Common myeloid progenitor, CD34-positive (primary cell): ENCODE measurements at regions not wholly inside any gene's neighbourhood (a gene's known extent, or its start where the extent isn't known, plus 50 kb on each side); places are given as distances from the start of the nearest gene placed in this dataset.

ENCODE experiments used
- CTCF ChIA-PET: fragments of 350-600 bp; sonication (Branson Sonifier 250); formaldehyde crosslinking; loops from one replicate; lab custom pipeline; 2021; ENCODE audit warnings: antibody characterized with exemption; lab: Charles Lee
- POLR2A ChIA-PET: fragments of 350-600 bp; sonication (Branson Sonifier 250); formaldehyde crosslinking; loops from one replicate; lab custom pipeline; 2021; ENCODE audit warnings: antibody characterized with exemption; lab: Charles Lee
- DNase-seq, 3 donors: peaks; one replicate each; pipeline versions ENCODE4 v3.0.0 to v3.0.0-alpha.2; 2013
- H3K27ac ChIP-seq, 2 experiments: 1 replicate in 1 of 2; 2 replicates in 1 of 2; pipeline ENCODE4 v1.7.0; 2013; ENCODE audit warnings: inconsistent platforms in 2 of 2, low read length in 2 of 2, mild to moderate bottlenecking in 2 of 2, low read depth in 1 of 2, moderate library complexity in 1 of 2; ENCODE audit not compliant: severe bottlenecking in 2 of 2, insufficient read depth in 1 of 2, poor library complexity in 1 of 2
- H3K27me3 ChIP-seq, 5 experiments: replicated peaks in 2 of 5; 1 replicate in 3 of 5; 2 replicates in 2 of 5; pipeline versions ENCODE4 v1.6.1 to v1.7.0; 2013; ENCODE audit warnings: low read length in 4 of 5, mild to moderate bottlenecking in 2 of 5, moderate library complexity in 2 of 5, inconsistent platforms in 1 of 5; ENCODE audit not compliant: insufficient read depth in 5 of 5, control insufficient read depth in 4 of 5
- H3K36me3 ChIP-seq, 4 experiments: 1 replicate in 2 of 4; 2 replicates in 2 of 4; pipeline versions ENCODE4 v1.6.1 to v1.7.0; 2013; ENCODE audit warnings: low read length in 3 of 4, control low read depth in 1 of 4, mild to moderate bottlenecking in 1 of 4; ENCODE audit not compliant: control insufficient read depth in 4 of 4, insufficient read depth in 4 of 4
- H3K4me1 ChIP-seq, 4 experiments: 1 replicate in 3 of 4; 2 replicates in 1 of 4; pipeline versions ENCODE4 v1.6.1 to v1.7.1; 2013; ENCODE audit warnings: low read length in 3 of 4, mild to moderate bottlenecking in 3 of 4, control low read depth in 1 of 4, inconsistent platforms in 1 of 4, moderate library complexity in 1 of 4; ENCODE audit not compliant: control insufficient read depth in 4 of 4, insufficient read depth in 4 of 4; ENCODE audit errors: control extremely low read depth in 1 of 4
- H3K4me3 ChIP-seq, 7 experiments: 1 replicate in 4 of 7; 2 replicates in 3 of 7; pipeline versions ENCODE4 v1.5.1 to v1.7.0; 2013; ENCODE audit warnings: mild to moderate bottlenecking in 7 of 7, low read length in 6 of 7, moderate library complexity in 6 of 7, inconsistent platforms in 2 of 7, low read depth in 2 of 7, control low read depth in 1 of 7; ENCODE audit not compliant: insufficient read depth in 4 of 7, control insufficient read depth in 1 of 7; ENCODE audit errors: extremely low read depth in 1 of 7
- H3K9me3 ChIP-seq, 5 experiments: 1 replicate in 4 of 5; 2 replicates in 1 of 5; pipeline versions ENCODE4 v1.6.1 to v1.7.1; 2013; ENCODE audit warnings: low read length in 4 of 5, mild to moderate bottlenecking in 2 of 5, inconsistent platforms in 1 of 5, low read depth in 1 of 5, moderate library complexity in 1 of 5; ENCODE audit not compliant: control insufficient read depth in 4 of 5, insufficient read depth in 2 of 5; ENCODE audit errors: control extremely low read depth in 1 of 5
- WGBS: methylation state at CpG from one replicate; pipeline ENCODE4 v1.1.5; 2013; ENCODE audit not compliant: insufficient coverage; 5-methylcytosine and 5-hydroxymethylcytosine counted together

DNA sequence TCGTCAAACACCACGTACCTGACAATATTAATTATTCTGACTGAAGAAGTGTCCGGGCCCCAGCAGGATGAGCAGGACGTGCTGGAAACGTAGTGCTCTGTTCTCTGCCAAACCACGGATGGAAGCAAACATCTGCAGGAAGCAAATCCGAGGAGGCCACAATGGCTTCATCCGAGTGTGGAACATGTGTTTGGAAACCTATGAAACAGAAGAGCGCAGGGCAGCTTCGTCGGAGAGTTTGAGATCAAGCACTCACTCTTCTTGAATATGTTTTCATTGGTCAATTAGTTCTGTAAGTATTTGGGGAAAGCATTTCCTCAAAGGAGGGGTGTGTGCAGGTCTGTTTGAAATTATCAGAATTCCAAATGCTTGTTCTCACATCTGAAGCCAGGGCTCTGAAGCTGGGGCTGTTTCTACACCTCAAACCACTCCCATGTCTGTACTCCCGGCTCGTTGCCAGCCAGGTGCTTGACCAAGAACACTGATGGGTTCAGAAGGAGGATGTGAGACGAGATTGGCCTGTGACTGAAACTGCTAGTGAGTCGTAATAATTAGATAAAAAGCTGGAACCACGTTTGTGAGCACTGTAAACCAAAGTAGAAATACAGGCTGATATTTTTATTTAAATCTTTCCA is 356.6 kb upstream of the SALL3 start:
- 92% methylated on average over 12 of the region's 16 CpGs for WGBS

DNA sequence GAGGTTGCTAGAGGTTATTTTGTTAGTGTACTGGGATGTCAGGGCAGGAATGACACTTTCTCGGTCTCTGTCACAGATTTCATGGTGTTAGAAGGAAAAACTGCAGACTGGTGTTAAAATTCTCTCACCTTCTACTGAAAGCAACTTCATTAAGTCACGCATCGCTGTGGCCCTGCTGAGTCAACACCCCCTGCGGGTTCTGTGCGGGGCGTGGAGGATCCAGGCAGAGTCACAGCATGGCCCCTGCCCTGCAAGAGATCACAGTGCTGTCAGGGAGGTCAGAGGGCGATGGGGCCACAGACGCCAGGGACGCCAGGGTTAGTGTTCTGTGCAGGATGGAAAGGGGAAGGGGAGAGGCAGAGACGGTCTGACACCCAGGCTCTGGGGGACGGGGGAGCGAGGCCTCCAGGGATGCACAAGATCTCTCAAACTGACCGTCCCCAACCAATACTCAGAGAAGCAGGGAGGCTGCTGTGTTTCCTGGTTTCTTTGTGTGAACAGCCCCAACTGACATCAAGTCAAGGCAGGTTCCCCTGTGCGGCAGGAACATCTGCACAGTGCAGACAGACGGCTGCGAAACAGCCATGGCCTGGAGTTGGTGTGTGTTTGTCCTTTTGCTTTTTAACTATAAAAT is 354.9 kb upstream of the SALL3 start:
- Histone ChIP-seq H3K4me1 (no peaks in the 10 kb centered on the region), H3K27me3 (peaks cover 0 to 52% (median 8%) of the 10 kb centered on the region in 5 experiments), H3K9me3 (peaks cover 0 to 5% (median 0%) of the 10 kb centered on the region in 5 experiments), H3K36me3 (no peaks in the 10 kb centered on the region), H3K27ac (no peak overlapping the region), H3K4me3 (no peak overlapping the region)
- CTCF ChIA-PET = no interaction called here
- POLR2A ChIA-PET = no interaction called here
- no peak for DNase-seq
- 38% methylated on average over 10 of the region's 16 CpGs for WGBS

More for the DNA sequence above, 356.6 kb upstream of the SALL3 start:
- CTCF ChIA-PET = no interaction called here
- Histone ChIP-seq H3K4me1 (no peaks in the 10 kb centered on the region), H3K27me3 (peaks cover 0 to 56% (median 12%) of the 10 kb centered on the region in 5 experiments), H3K27ac (no peak overlapping the region), H3K4me3 (no peak overlapping the region), H3K36me3 (no peaks in the 10 kb centered on the region), H3K9me3 (peaks cover 0 to 6% (median 0%) of the 10 kb centered on the region in 5 experiments)
- no peak for DNase-seq
- POLR2A ChIA-PET = no interaction called here

DNA sequence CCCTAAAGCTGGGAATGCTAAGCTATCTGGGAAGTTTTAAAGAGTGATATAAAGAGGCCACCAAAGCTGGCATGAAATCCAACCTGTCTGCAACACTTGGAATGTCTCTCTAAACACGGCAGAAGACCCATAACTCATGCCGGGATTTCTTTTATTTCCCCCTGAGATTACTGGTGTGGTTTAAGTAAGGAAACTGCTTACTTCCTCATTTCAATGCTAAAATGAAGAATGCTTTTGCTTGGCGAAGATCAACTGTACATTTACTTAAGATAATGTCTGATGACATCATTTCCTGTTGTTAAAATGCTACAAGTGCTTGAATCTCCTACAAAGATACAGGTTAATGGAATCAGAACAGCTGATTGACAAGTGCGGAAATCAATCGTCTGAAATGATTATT is 353.8 kb upstream of the SALL3 start:
- Histone ChIP-seq H3K27me3 (peaks cover 0 to 49% (median 8%) of the 10 kb centered on the region in 5 experiments), H3K27ac (no peak overlapping the region), H3K4me1 (no peaks in the 10 kb centered on the region), H3K9me3 (peaks cover 0 to 7% (median 0%) of the 10 kb centered on the region in 5 experiments), H3K4me3 (no peak overlapping the region), H3K36me3 (no peaks in the 10 kb centered on the region)
- peak; percentile 32 to 79 (median 63) for DNase-seq
- POLR2A ChIA-PET = no interaction called here
- WGBS = 0% methylated on average over 1 of the region's 5 CpGs
- CTCF ChIA-PET = interaction anchor here (0.9 kb wide), 1 partner anchor 141 kb away, joined by 3 read pairs; no protein-coding TSS in a partner anchor

DNA sequence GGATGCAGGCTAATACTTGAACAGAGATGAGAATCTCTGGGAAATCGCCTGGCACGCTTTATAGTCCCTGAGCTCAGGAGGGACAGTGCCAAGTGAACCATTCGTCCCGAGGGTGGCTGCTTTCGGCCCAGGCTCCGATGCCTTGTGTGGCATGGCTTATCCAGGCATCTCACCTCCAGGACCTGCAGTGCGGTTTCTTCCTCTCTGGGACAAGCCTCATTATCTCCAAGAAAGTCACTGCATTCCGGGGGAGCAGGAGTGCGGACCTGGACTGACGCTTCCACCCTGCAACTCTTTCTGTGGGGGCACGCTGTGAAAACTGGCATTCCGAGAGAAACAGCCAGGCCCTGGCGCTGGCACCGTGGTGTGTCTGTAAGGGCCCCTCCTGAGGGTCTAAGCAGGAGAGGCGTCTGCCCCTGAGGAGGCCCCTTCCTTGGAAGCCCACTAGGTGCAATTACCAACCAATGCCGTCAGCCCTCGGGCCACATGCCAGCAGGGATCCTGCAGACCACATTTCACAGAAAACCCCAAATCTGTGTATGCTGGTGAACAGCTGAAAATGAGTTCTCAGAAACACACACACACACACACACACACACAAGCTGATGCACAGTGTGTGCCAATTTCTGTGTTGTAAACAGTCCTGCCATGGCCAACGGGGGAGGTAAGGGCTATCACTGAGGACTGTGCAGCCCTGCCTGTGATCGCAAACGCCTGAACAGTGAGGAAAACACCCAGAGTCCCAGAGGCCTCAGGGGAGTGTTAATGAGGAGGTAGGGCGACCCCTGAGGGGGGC is 351.9 kb upstream of the SALL3 start:
- ChIA-PET CTCF (no interaction called here), POLR2A (no interaction called here)
- 93% methylated on average over 18 of the region's 21 CpGs for WGBS
- no peak for DNase-seq
- Histone ChIP-seq H3K4me1 (no peaks in the 10 kb centered on the region), H3K9me3 (peaks cover 0 to 15% (median 0%) of the 10 kb centered on the region in 5 experiments), H3K27me3 (peaks cover 0 to 41% (median 8%) of the 10 kb centered on the region in 5 experiments), H3K27ac (no peak overlapping the region), H3K36me3 (no peaks in the 10 kb centered on the region), H3K4me3 (no peak overlapping the region)

DNA sequence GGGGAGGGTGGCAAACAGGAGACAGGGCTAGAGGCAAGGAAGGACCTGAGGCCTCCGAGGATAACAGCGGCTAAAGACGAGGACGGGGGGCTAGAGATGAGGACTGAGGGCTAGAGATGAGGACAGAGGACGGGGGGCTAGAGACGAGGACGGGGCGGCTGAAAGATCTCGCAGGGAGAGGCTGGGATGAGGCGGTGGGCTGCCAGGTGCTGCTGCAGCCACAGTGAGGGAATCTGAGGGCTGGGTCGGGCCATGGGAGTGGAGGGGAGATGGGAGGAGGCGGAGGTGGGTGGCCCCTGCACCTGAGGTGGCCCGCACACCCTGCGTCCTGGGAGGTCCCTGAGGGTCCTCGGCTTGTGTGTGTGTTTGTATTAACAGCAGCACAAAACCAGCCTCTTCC is 350.2 kb upstream of the SALL3 start:
- Histone ChIP-seq H3K27me3 (peaks cover 0 to 27% (median 8%) of the 10 kb centered on the region in 5 experiments), H3K4me1 (peaks cover 0 to 4% (median under 1%) of the 10 kb centered on the region in 4 experiments), H3K9me3 (peaks cover 0 to 15% (median 5%) of the 10 kb centered on the region in 5 experiments), H3K4me3 (no peak overlapping the region), H3K36me3 (no peaks in the 10 kb centered on the region), H3K27ac (no peak overlapping the region)
- WGBS = 90% methylated on average over 10 of the region's 15 CpGs
- POLR2A ChIA-PET = no interaction called here
- DNase-seq = no peak
- CTCF ChIA-PET = no interaction called here

DNA sequence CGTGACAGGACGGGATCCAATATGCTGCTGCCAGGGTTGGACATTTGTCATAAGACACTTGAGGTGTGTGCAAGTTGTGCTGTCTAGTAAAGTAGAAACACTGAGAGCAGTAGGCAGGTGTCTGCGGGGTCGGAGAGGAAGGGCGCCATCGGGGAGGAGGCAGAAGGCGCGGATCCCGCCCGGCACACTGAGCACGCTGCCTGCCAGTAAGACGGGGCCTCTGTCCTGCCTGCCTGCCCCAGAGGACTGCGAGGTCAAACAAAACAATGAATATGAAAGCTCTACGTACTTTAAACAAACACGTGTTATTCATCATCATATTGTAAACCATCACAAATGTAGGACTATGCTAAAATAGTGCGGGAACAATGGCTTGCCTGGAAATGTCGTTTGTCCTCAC is 349.3 kb upstream of the SALL3 start:
- peaks cover 0 to 18% (median 3%) of the 10 kb centered on the region in 5 experiments for H3K27me3 ChIP-seq
- no peak overlapping the region for H3K4me3 ChIP-seq
- POLR2A ChIA-PET = no interaction called here
- H3K9me3 ChIP-seq = peaks cover 0 to 15% (median 5%) of the 10 kb centered on the region in 5 experiments
- no peak for DNase-seq
- CTCF ChIA-PET = no interaction called here
- 91% methylated on average over 17 of the region's 17 CpGs for WGBS
- no peaks in the 10 kb centered on the region for H3K36me3 ChIP-seq
- H3K4me1 ChIP-seq = peaks cover 0 to 4% (median under 1%) of the 10 kb centered on the region in 4 experiments
- no peak overlapping the region for H3K27ac ChIP-seq
